HEK293 (cell line): ENCODE measurements at regions not wholly inside any gene's neighbourhood (a gene's known extent, or its start where the extent isn't known, plus 50 kb on each side); places are given as distances from the start of the nearest gene placed in this dataset.

Source experiments
- CTCF ChIP-seq: fragments of 450-650 bp; formaldehyde crosslinking; IDR thresholded peaks from 2 replicates; pipeline ENCODE4 v1.5.1; 2016; ENCODE audit warnings: missing biosample characterization, missing genetic modification characterization
- FEZF1 ChIP-seq: fragments of 450-650 bp; formaldehyde crosslinking; IDR thresholded peaks from 2 replicates; pipeline ENCODE4 v1.5.1; 2016; ENCODE audit warnings: missing biosample characterization, missing genetic modification characterization
- MYNN ChIP-seq: fragments of 450-650 bp; formaldehyde crosslinking; IDR thresholded peaks from 2 replicates; pipeline ENCODE4 v1.5.1; 2016; ENCODE audit warnings: missing biosample characterization, missing genetic modification characterization, borderline replicate concordance
- SETDB1 ChIP-seq: IDR thresholded peaks from one replicate; pipeline ENCODE4 v1.6.1; 2017; ENCODE audit warnings: mild to moderate bottlenecking, low read length, moderate library complexity, mixed read lengths; ENCODE audit not compliant: insufficient read length
- YY1 ChIP-seq: fragments of 450-650 bp; formaldehyde crosslinking; IDR thresholded peaks from 2 replicates; pipeline ENCODE4 v1.5.1; 2018; ENCODE audit warnings: missing biosample characterization, missing genetic modification characterization
- ZBTB7A ChIP-seq: fragments of 450-650 bp; formaldehyde crosslinking; IDR thresholded peaks from 2 replicates; pipeline ENCODE4 v1.5.1; 2016; ENCODE audit warnings: low read depth, missing biosample characterization, missing genetic modification characterization
- ZIC2 ChIP-seq: fragments of 450-650 bp; formaldehyde crosslinking; IDR thresholded peaks from 2 replicates; pipeline ENCODE4 v1.5.1; 2016; ENCODE audit warnings: missing biosample characterization, missing genetic modification characterization
- ZNF16 ChIP-seq: fragments of 450-650 bp; formaldehyde crosslinking; IDR thresholded peaks from 2 replicates; pipeline ENCODE4 v1.5.1; 2016; ENCODE audit warnings: low read depth, missing biosample characterization, missing genetic modification characterization
- ZNF302 ChIP-seq: fragments of 450-650 bp; formaldehyde crosslinking; IDR thresholded peaks from 2 replicates; pipeline ENCODE4 v1.5.1; 2016; ENCODE audit warnings: missing biosample characterization, missing genetic modification characterization, low read depth
- ZNF530 ChIP-seq: fragments of 450-650 bp; formaldehyde crosslinking; IDR thresholded peaks from 2 replicates; pipeline ENCODE4 v1.5.1; 2016; ENCODE audit warnings: low read depth, missing biosample characterization, missing genetic modification characterization
- ZNF610 ChIP-seq: fragments of 450-650 bp; formaldehyde crosslinking; IDR thresholded peaks from 2 replicates; pipeline ENCODE4 v1.5.1; 2016; ENCODE audit warnings: missing biosample characterization, missing genetic modification characterization, borderline replicate concordance
- ZNF621 ChIP-seq: fragments of 450-650 bp; formaldehyde crosslinking; IDR thresholded peaks from 2 replicates; pipeline ENCODE4 v1.5.1; 2017; ENCODE audit warnings: missing biosample characterization, missing genetic modification characterization

- TF ChIP-seq YY1 (tag by site-specific recombination) = no peak
- no peak for TF ChIP-seq FEZF1 (tag by site-specific recombination)
- no peak for TF ChIP-seq ZNF302 (tag by site-specific recombination)
- no peak for TF ChIP-seq CTCF (tag by site-specific recombination)
- TF ChIP-seq SETDB1 = no peak
- TF ChIP-seq MYNN (tag by site-specific recombination) = no peak
- no peak for TF ChIP-seq ZNF16
- TF ChIP-seq ZBTB7A (tag by site-specific recombination) = no peak
- no peak for TF ChIP-seq ZNF610 (tag by site-specific recombination)
- TF ChIP-seq ZIC2 (tag by site-specific recombination) = no peak
- TF ChIP-seq ZNF621 (tag by site-specific recombination) = no peak
- no peak for TF ChIP-seq ZNF530 (tag by site-specific recombination)
Observed at GRCh38 chr11:93072229-93072914, 102.9 kb downstream of the MTNR1B start.
